NOMO-1 treated with dmso at 0.1 percent for 144 hours (cell line): ENCODE measurements at regions not wholly inside any gene's neighbourhood (a gene's known extent, or its start where the extent isn't known, plus 50 kb on each side); places are given as distances from the start of the nearest gene placed in this dataset.

Experiments used
- DNase-seq: peaks from one replicate; lab custom pipeline; 2025; ENCODE audit not compliant: unreplicated experiment; lab: John Stamatoyannopoulos, UW

GRCh38 chr5:7010591-7010990 is 297.4 kb downstream of the TENT4A start:
- DNase-seq: no peak

- DNase-seq: no peak
Observed at GRCh38 chr5:7012057-7012456, 298.8 kb downstream of the TENT4A start.

- DNase-seq: no peak
Observed at GRCh38 chr5:7014611-7015010, 301.4 kb downstream of the TENT4A start.

DNA sequence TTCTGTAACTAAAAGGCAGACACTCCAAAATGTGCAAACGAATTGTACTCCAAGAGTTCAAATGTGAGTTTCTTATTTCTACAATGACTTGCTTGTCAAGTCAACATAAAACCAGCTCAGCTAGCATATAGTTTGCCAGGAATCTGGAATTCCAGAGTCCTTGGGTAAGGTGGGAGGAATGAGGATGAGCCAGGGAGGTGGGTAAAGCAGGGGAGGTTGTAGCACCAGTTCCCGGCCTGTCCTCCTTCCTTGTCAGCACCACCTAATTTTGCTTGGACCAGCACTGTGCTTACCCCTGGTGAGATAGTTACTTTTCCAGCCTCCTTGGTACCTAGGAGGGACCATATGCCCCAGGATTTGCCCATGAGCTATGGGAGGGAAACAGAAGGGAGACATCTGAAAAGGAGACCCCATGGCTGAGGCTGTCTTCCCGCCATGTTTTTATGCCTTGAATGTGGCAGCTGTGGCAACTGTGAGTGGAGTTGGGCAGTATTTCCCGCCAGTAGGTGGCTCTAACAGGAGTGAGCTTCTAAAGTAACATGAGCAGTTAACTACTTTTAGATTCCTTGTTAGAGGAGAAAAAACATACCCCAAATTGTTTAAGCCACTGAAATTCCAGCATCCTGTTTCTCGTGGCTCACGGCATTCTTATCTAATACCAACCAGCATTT is 302.5 kb downstream of the TENT4A start:
- no peak for DNase-seq

- DNase-seq: no peak
Observed at GRCh38 chr5:7016999-7017747, 303.9 kb downstream of the TENT4A start.

DNA sequence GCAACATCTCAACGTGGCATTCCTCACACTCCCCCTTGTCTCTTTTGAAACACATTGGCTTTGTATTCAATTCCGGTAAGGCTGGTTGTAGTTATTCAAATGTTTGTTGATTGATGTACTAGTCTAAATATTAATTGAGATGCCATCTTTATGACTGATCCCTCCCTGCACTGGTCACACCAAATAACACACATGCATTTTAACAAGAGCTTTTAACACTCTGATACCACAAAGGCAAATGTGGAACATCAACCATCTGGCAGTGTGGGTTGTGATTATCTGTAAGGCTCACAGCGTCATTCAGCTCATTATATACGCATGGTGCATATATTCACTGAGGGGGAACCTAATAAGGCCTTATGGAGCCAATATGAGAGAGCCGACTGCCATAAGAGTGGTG is 305.0 kb downstream of the TENT4A start:
- no peak for DNase-seq

GRCh38 chr5:7018601-7019000 is 305.4 kb downstream of the TENT4A start:
- DNase-seq: no peak

DNA sequence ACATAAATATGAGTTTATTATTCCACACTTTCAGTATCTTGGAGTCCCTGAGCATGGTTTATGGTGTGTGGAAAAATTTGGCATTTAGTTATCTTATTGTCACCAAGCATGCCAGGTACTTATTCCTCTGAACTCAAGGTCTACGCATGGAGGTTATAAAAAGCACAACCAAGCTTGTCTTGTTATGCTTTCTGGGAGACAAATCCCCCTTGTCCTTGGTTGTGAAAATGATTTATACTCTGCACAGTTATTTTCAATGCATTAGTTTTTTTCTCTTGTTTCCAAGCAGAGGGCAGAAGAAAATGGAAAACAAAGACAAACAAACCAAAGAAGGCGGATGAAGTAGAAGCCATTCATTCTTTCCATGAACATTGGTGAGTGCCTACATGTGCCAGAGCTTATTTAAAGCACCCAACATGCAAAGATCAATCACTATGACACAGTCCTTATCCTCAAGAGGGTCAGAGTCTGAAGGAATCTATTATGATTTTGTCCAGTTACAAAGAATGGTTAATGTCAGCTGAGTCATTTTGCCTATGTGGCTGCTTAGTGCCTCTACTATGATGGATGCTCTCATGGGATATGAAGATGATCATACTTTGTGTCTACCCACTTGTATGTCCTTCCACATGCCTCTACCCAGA is 323.1 kb downstream of the TENT4A start:
- no peak for DNase-seq

GRCh38 chr5:7039074-7039473 is 325.8 kb downstream of the TENT4A start:
- DNase-seq: no peak

DNA sequence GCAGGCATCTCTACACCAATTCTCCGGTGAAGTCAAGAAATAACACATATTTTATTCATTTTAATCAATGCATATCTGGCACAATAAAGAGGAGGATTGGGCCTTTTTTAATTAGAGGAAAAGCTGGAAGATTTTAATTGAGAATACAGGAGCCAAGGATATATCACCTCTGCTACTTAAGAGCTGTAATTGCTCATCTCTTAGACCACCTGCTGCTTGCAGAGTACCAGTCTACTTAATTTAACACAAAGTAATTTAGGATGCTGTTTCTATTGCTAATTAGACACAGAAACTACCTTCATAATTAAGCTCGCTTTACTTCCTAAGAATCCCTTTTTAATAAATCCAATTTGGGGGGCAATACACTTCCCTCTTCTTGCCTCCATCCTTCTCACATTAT is 326.9 kb downstream of the TENT4A start:
- DNase-seq: no peak

GRCh38 chr5:7043797-7044196 is 330.6 kb downstream of the TENT4A start:
- no peak for DNase-seq

DNA sequence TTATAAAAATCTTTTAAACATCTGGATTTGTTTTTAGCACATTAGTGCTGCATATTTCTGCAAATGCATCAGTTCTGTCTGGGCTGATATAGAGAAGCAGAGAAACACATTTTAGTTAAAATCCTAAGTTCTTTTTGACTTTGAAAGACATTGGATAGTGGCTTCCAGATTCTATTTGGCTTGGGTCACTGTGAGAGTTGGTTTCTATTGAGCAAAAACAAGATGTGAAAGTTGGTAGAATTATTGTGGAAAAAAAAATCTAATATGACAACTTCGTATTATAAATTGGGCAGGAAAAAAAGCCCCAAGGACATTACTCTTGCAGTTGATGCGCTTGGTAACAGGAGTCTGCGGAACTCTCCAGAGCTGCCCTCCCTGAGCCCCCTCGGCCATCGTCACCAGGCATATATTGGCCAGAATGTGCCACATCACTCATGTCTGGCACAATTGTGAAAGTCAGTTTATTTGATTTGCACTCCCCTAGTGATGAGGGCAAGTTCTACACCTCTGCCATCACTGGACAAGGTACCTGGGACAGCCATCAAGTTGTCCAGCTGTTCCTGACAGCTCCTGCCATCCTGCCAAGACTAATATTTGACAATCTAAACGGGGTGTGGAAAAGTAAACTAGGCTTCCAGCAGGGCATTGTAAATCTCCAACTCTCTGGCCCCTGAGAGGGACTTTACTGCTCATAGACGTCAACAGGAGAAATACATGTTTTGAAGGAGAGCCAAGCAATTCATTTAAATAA is 334.5 kb downstream of the TENT4A start:
- no peak for DNase-seq

DNA sequence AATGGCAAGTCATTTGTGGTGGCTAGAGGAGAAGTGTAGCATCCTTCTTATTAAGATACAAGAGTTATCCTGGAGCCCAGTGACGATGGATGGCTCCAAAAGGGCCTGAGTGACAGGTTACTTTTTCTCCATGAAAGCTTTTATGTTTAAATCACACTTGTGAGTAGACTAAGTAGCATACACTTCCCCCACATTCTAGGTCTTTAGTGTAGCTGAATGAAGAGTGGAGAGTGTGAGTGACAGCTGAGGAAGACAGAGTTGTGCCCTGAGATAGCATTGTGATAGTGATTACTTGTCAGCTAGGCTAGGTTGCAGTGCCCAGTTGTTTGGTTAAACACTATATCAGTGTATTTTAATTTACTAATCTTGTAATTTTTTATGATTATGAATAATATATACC is 337.8 kb downstream of the TENT4A start:
- DNase-seq: no peak

DNA sequence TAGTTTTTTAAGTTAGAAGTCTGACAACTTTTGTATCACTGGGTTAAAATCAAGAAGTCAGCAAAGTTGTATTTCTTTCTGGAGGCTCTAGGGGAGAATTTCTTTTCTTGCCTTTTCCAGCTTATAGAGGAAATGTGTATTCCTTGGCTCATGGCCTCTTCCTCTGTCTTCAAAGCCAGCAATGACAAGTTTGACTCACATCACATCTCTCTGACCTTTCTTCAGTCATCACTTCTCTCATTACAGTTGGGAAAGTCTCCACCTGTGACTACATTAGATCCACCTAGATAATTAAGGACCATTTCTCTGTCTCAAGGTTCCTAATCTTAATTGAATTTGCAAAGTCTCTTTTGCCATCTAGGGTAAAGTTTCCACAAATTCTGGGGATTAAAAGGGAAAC is 339.9 kb downstream of the TENT4A start:
- DNase-seq: no peak

GRCh38 chr5:7053528-7054209 is 340.4 kb downstream of the TENT4A start:
- no peak for DNase-seq

GRCh38 chr5:7066471-7067235 is 329.3 kb upstream of the ADCY2 start:
- DNase-seq: no peak

DNA sequence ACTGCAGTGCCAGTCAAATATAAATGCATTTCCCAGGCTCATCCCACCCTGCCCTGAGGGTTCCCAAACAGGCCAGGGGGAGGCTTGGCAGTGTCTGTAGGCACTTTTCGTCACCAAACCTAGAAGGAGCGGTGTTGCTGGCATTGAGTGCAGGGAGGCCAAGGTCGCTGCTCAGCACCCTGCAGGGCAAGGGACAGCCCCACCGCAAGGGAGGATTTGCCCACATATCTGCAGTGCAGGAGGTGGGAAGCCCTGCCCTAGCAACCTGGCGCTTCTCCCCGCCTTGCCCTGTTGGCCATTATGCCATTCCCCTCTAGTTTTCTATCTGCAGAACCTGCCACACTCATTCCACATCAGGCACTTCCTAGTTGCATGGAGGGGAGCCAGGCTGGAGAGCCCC is 327.8 kb upstream of the ADCY2 start:
- DNase-seq: no peak

- no peak for DNase-seq
Observed at GRCh38 chr5:7068899-7069298, 327.0 kb upstream of the ADCY2 start.

DNA sequence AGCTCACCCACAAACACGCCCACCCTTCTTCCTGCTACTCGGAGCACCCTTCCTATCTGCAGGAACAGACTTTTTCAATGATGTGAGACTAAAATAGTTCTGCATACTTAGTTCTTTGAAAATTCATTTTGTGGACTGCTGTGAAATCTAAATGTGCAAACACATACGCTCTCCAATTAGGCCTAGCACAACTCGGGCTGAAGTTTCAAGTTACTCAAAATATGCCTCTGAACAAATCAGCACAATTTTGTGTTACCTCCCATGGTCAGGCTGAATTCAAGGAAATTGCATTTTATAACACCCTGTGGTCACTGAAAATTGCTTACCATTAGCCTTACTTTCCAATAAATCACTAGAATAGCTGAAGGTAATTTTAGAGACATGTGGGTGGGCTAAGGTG is 323.8 kb upstream of the ADCY2 start:
- no peak for DNase-seq

GRCh38 chr5:7073666-7074065 is 322.3 kb upstream of the ADCY2 start:
- no peak for DNase-seq
